Renal cortex interstitium (tissue), 11 donors: ENCODE measurements at regions not wholly inside any gene's neighbourhood (a gene's known extent, or its start where the extent isn't known, plus 50 kb on each side); places are given as distances from the start of the nearest gene placed in this dataset.
A peak's percentile ranks its signal among the peaks of the same experiment; 100 is the strongest.
"Not testable (repeated sequence)": the region's sequence is repeated elsewhere in the genome, so short reads cannot be mapped to it uniquely, and the experiment has no call there.

ENCODE experiments used
- DNase-seq, 11 donors: peaks; one replicate each; pipeline ENCODE4 v3.0.0-alpha.2; 2013; ENCODE audit warnings: low read depth in 9 of 11, low spot score in 4 of 11; ENCODE audit errors: extremely low read depth in 1 of 11

GRCh38 chr3:87120881-87121280, 106.2 kb upstream of the CHMP2B start:
- peak in 1 of 11 donors; percentile 1 for DNase-seq

- no peak for DNase-seq
Observed at GRCh38 chr3:87120236-87120635, 106.9 kb upstream of the CHMP2B start.

- no peak for DNase-seq
Observed at GRCh38 chr3:87109465-87109864, 117.6 kb upstream of the CHMP2B start.

- DNase-seq = no peak
Observed at GRCh38 chr3:87101861-87102625, 111.1 kb upstream of the VGLL3 start.

- not testable (repeated sequence) for DNase-seq
Observed at GRCh38 chr3:87097733-87098132, 106.8 kb upstream of the VGLL3 start.

- no peak for DNase-seq
Observed at GRCh38 chr3:87090631-87091030, 99.7 kb upstream of the VGLL3 start.

- DNase-seq = peak in 10 of 11 donors; percentile 21 to 51 (median 34)
Observed at GRCh38 chr3:87088993-87089841, 98.3 kb upstream of the VGLL3 start.

- peak in 2 of 11 donors; percentile 2 to 3 for DNase-seq
Observed at GRCh38 chr3:87088430-87088992, 97.6 kb upstream of the VGLL3 start.

GRCh38 chr3:87084868-87085267, 93.9 kb upstream of the VGLL3 start:
- DNase-seq = no peak

- peak in 8 of 11 donors; percentile 22 to 56 (median 34) for DNase-seq
Observed at GRCh38 chr3:87082796-87083440, 92.0 kb upstream of the VGLL3 start.

GRCh38 chr3:87077355-87077754, 86.4 kb upstream of the VGLL3 start:
- no peak for DNase-seq

GRCh38 chr3:87076946-87077345, 86.0 kb upstream of the VGLL3 start:
- DNase-seq = no peak

- DNase-seq = no peak
Observed at GRCh38 chr3:87073496-87074145, 82.7 kb upstream of the VGLL3 start.

- no peak for DNase-seq
Observed at GRCh38 chr3:87072446-87072845, 81.5 kb upstream of the VGLL3 start.

- DNase-seq = no peak
Observed at GRCh38 chr3:87069971-87070370, 79.0 kb upstream of the VGLL3 start.

- no peak for DNase-seq
Observed at GRCh38 chr3:87069021-87069420, 78.1 kb upstream of the VGLL3 start.

- DNase-seq = no peak
Observed at GRCh38 chr3:87062685-87063084, 71.7 kb upstream of the VGLL3 start.

- no peak for DNase-seq
Observed at GRCh38 chr3:87057474-87057873, 66.5 kb upstream of the VGLL3 start.

- DNase-seq = no peak
Observed at GRCh38 chr3:87053553-87053952, 62.6 kb upstream of the VGLL3 start.
